ENCODE measurements at regions not wholly inside any gene's neighbourhood (a gene's known extent, or its start where the extent isn't known, plus 50 kb on each side); places are given as distances from the start of the nearest gene placed in this dataset.

DNA sequence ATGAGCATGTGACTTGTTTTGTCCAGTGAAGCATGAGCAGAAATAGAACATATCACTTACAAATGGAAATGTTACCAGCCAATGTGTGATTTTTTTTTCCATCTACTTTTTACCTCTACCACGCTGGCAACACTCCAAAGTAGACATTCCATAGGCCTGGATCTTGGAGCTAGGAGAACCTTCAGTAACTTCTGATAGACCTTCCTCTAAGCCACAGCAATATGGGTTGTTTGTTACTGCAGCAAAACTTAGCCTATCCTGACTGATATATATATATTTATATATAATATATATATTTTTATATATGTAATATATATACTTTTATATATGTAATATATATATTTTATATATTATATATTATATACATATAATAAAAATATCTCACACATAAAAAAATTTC lies 284.4 kb upstream of the XYLT1 start:
- DNase-seq, result no peak
- Mint-ChIP-seq H3K9me3 (peaks cover 0 to 1% (median 0%) of the 10 kb centered on the region in 5 donors), H3K4me3 (no peak overlapping the region), H3K36me3 (no peaks in the 10 kb centered on the region), H3K4me1 (no peaks in the 10 kb centered on the region), H3K27me3 (peaks cover 6 to 10% of the 10 kb centered on the region in 2 donors), H3K27ac (no peak overlapping the region)
- Histone ChIP-seq H3K4me3 (ENCODE audit: low read length) (no peak overlapping the region), H3K4me1 (ENCODE audit: insufficient read depth, low read length) (no peaks in the 10 kb centered on the region), H3K36me3 (ENCODE audit: insufficient read depth, low read length) (no peaks in the 10 kb centered on the region), H3K9me3 (ENCODE audit: low read length) (no peaks in the 10 kb centered on the region), H3K27me3 (ENCODE audit: insufficient read depth, low read length, poor library complexity, severe bottlenecking) (no peaks in the 10 kb centered on the region), H3K27ac (ENCODE audit: low read depth, low read length) (no peak overlapping the region)
- CTCF ChIA-PET, result no interaction called here
- POLR2A ChIA-PET, result no interaction called here

DNA sequence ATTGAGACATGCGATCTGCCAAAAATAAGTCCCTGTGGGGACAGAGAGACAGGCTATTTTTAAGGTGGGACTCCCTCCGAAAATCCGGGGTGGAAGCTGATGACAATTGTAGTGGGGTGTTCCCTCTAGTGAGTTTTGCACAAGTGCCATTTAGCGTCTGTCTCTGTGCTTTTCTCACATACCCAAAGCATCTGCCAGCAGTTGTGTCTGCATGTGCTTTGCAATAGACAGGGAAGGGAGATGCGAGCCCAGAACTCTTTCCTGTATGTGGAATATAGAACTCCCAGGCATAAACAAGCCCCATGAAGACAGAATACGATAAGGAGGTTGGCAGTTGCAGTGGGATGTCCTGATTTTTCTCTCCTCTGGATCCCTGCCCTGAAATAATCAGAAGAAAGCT lies 282.7 kb upstream of the XYLT1 start:
- Histone ChIP-seq H3K36me3 (ENCODE audit: insufficient read depth, low read length) (no peaks in the 10 kb centered on the region), H3K27ac (ENCODE audit: low read depth, low read length) (no peak overlapping the region), H3K27me3 (ENCODE audit: insufficient read depth, low read length, poor library complexity, severe bottlenecking) (no peaks in the 10 kb centered on the region), H3K9me3 (ENCODE audit: low read length) (no peaks in the 10 kb centered on the region), H3K4me3 (ENCODE audit: low read length) (no peak overlapping the region), H3K4me1 (ENCODE audit: insufficient read depth, low read length) (no peaks in the 10 kb centered on the region)
- H3K4me1 Mint-ChIP-seq, result no peaks in the 10 kb centered on the region
- no peak overlapping the region for H3K27ac Mint-ChIP-seq
- ChIA-PET POLR2A (no interaction called here), CTCF (no interaction called here)
- no peak overlapping the region for H3K4me3 Mint-ChIP-seq
- peaks cover 0 to 3% (median 0%) of the 10 kb centered on the region in 5 donors for H3K9me3 Mint-ChIP-seq
- no peak for DNase-seq
- H3K27me3 Mint-ChIP-seq, result peaks cover 3 to 6% of the 10 kb centered on the region in 2 donors
- no peaks in the 10 kb centered on the region for H3K36me3 Mint-ChIP-seq

DNA sequence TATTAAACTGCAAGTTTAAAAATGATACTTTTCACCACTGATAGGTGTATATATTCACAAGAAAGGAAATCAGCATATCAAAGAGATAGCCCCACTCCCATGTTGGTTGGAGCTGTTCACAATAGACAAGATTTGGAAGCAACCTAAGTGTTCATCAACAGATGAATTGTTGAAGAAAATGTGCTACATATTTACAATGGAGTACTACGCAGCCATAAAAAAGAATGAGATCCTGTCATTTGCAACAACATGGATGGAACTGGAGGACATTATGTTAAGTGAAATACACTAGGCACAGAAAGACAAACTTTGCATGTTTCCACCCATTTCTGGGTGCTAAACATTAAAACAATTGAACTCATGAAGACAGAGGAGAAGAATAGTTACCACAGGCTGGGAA lies 278.9 kb upstream of the XYLT1 start:
- Histone ChIP-seq H3K27me3 (ENCODE audit: insufficient read depth, low read length, poor library complexity, severe bottlenecking) (no peaks in the 10 kb centered on the region), H3K4me3 (ENCODE audit: low read length) (no peak overlapping the region), H3K9me3 (ENCODE audit: low read length) (no peaks in the 10 kb centered on the region), H3K27ac (ENCODE audit: low read depth, low read length) (no peak overlapping the region), H3K4me1 (ENCODE audit: insufficient read depth, low read length) (no peaks in the 10 kb centered on the region), H3K36me3 (ENCODE audit: insufficient read depth, low read length) (no peaks in the 10 kb centered on the region)
- Mint-ChIP-seq H3K27me3 (peaks cover 0 to 2% of the 10 kb centered on the region in 2 donors), H3K9me3 (peaks cover 0 to 3% (median 1%) of the 10 kb centered on the region in 5 donors), H3K36me3 (no peaks in the 10 kb centered on the region), H3K4me1 (no peaks in the 10 kb centered on the region), H3K4me3 (no peak overlapping the region), H3K27ac (no peak overlapping the region)
- POLR2A ChIA-PET, result no interaction called here
- no peak for DNase-seq
- CTCF ChIA-PET, result no interaction called here

DNA sequence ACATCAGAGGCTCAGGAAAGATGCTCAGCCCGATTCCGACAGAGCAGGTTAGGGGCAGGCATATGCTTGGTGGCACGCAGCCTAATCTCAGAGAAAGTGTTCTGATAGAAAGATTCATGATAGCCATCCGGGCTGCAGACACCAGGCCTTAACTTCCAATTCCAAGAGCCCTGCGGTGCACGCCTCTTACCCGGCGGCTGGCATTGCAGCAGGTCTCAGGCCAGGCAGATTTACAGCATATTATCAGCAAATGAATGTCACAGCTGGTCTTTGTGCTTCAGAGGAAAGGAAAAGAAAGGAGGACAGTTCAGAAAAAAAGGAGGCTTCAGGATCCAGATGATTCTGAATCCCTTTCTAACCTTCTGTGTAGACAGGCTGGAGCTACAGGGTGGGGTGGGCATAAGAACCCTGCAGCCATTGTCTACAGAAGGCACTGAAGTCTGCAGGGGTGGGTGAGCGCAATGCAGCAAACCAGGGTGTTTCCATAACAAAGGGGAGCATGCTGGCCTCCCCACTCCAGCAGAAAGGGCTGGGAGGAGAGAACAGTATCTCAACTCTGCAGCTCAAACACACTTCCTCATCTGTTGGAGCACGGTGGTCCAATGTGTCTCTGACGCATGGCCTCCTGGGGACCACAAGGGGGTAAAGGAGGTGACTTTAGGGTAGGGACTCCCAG lies 277.4 kb upstream of the XYLT1 start:
- Mint-ChIP-seq H3K36me3 (no peaks in the 10 kb centered on the region), H3K4me3 (no peak overlapping the region), H3K4me1 (no peaks in the 10 kb centered on the region), H3K9me3 (peaks cover 0 to 3% (median 0%) of the 10 kb centered on the region in 5 donors), H3K27me3 (no peaks in the 10 kb centered on the region), H3K27ac (no peak overlapping the region)
- Histone ChIP-seq H3K36me3 (ENCODE audit: insufficient read depth, low read length) (no peaks in the 10 kb centered on the region), H3K27me3 (ENCODE audit: insufficient read depth, low read length, poor library complexity, severe bottlenecking) (no peaks in the 10 kb centered on the region), H3K4me3 (ENCODE audit: low read length) (no peak overlapping the region), H3K4me1 (ENCODE audit: insufficient read depth, low read length) (no peaks in the 10 kb centered on the region), H3K9me3 (ENCODE audit: low read length) (no peaks in the 10 kb centered on the region), H3K27ac (ENCODE audit: low read depth, low read length) (no peak overlapping the region)
- POLR2A ChIA-PET, result no interaction called here
- CTCF ChIA-PET, result no interaction called here
- no peak for DNase-seq

DNA sequence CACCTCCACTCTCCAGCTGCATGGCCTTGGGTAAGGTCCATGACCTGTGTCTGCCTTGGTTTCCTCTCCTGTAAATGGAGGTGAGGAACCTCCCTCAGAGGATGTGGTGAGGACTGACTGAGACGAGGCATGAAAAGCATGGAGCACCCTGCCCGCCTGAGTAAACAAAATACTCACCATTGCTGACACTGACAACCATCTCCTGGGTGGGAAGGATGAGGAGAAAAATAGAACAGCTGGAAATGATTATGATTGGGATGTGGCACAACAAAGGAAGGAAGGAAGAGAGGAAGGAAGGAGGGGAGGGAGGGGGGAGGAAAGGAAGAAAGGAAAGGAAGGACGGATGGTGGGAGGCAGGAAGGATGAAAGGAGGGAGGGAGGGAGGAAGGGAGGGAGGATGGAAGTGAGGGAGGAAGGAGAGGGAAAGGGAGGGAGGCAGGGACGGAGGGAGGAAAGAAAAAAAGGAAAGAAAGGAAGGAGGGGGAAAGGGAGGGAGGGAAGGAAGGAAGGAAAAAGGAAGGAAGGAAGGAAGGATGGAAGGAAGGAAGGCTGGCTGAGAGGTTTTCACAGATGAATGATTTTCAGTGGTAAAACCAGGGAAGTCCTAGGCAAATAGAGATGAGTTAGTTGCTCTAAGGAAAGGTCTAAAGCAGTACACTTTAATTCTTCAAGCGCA lies 276.5 kb upstream of the XYLT1 start:
- Histone ChIP-seq H3K9me3 (ENCODE audit: low read length) (no peaks in the 10 kb centered on the region), H3K4me3 (ENCODE audit: low read length) (no peak overlapping the region), H3K27ac (ENCODE audit: low read depth, low read length) (no peak overlapping the region), H3K36me3 (ENCODE audit: insufficient read depth, low read length) (no peaks in the 10 kb centered on the region), H3K4me1 (ENCODE audit: insufficient read depth, low read length) (no peaks in the 10 kb centered on the region), H3K27me3 (ENCODE audit: insufficient read depth, low read length, poor library complexity, severe bottlenecking) (no peaks in the 10 kb centered on the region)
- ChIA-PET POLR2A (no interaction called here), CTCF (no interaction called here)
- no peak for DNase-seq
- H3K27me3 Mint-ChIP-seq, result peaks cover 0 to 4% of the 10 kb centered on the region in 2 donors
- no peaks in the 10 kb centered on the region for H3K36me3 Mint-ChIP-seq
- H3K4me3 Mint-ChIP-seq, result no peak overlapping the region
- H3K9me3 Mint-ChIP-seq, result peaks cover 0 to 3% (median 0%) of the 10 kb centered on the region in 5 donors
- H3K27ac Mint-ChIP-seq, result no peak overlapping the region
- H3K4me1 Mint-ChIP-seq, result no peaks in the 10 kb centered on the region

DNA sequence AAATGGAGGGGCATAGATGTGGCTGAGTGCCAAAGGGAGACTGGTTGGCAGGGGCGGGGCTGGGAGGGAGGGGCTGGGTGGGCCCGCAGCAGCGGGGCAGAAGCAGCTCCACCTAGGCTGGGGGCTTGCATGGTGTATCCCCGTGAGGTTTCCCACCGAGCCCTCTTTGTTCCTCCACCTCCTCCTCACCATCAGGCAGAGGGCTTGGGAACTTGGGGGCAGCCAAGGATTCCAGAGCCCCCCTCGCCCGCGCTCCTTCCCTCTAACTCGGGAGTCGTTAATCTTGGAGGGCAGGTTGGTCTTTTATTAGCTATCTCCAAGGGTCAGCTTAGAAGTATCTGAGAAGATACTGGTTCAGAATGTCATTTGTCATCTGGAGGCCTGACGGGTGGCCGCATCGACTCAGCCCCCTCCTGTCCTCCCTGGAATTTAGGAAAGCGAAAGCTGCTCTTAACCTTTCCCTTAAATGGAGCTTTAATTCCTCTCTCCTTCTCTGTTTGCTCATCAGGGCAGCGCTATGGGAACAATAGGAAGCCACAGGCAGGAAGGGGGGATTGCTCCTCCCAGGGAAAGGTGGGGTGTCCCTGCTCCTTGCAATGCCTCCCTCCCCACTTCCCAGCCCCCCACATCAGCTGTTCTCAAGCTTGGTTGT lies 274.3 kb upstream of the XYLT1 start:
- H3K4me3 Mint-ChIP-seq, result no peak overlapping the region
- H3K27ac Mint-ChIP-seq, result no peak overlapping the region
- Histone ChIP-seq H3K9me3 (ENCODE audit: low read length) (no peaks in the 10 kb centered on the region), H3K27me3 (ENCODE audit: insufficient read depth, low read length, poor library complexity, severe bottlenecking) (no peaks in the 10 kb centered on the region), H3K36me3 (ENCODE audit: insufficient read depth, low read length) (no peaks in the 10 kb centered on the region), H3K4me3 (ENCODE audit: low read length) (no peak overlapping the region), H3K27ac (ENCODE audit: low read depth, low read length) (no peak overlapping the region), H3K4me1 (ENCODE audit: insufficient read depth, low read length) (no peaks in the 10 kb centered on the region)
- no peaks in the 10 kb centered on the region for H3K36me3 Mint-ChIP-seq
- H3K27me3 Mint-ChIP-seq, result peaks cover 5 to 9% of the 10 kb centered on the region in 2 donors
- no peaks in the 10 kb centered on the region for H3K4me1 Mint-ChIP-seq
- no peak for DNase-seq
- POLR2A ChIA-PET, result no interaction called here
- CTCF ChIA-PET, result no interaction called here
- H3K9me3 Mint-ChIP-seq, result peaks cover 0 to 5% (median 0%) of the 10 kb centered on the region in 5 donors

DNA sequence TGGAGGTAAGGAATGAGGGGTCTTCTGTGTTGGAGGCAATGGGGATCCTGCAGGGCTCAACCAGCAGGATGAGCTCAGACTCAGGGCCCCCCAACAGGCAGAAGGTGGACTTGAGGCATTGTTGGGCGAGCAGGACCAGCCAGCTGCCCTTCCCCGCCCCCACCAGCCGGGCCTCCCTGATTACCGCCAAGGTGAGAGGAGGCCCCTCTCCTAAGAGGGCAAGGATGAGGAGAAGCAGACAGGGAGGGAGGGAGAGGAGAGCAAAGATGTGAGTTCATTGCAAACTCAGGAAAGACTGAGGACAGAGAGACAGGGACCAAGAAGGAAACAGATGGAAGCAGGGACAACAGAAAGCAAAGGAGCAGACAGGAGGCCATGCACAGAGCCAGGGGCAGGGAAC lies 272.8 kb upstream of the XYLT1 start:
- Histone ChIP-seq H3K9me3 (ENCODE audit: low read length) (no peaks in the 10 kb centered on the region), H3K4me1 (ENCODE audit: insufficient read depth, low read length) (no peaks in the 10 kb centered on the region), H3K4me3 (ENCODE audit: low read length) (no peak overlapping the region), H3K27me3 (ENCODE audit: insufficient read depth, low read length, poor library complexity, severe bottlenecking) (no peaks in the 10 kb centered on the region), H3K27ac (ENCODE audit: low read depth, low read length) (no peak overlapping the region), H3K36me3 (ENCODE audit: insufficient read depth, low read length) (no peaks in the 10 kb centered on the region)
- CTCF ChIA-PET, result no interaction called here
- peaks cover 5 to 9% of the 10 kb centered on the region in 2 donors for H3K27me3 Mint-ChIP-seq
- DNase-seq, result no peak
- no peak overlapping the region for H3K4me3 Mint-ChIP-seq
- H3K27ac Mint-ChIP-seq, result no peak overlapping the region
- H3K9me3 Mint-ChIP-seq, result peaks cover 0 to 4% (median 2%) of the 10 kb centered on the region in 5 donors
- no peaks in the 10 kb centered on the region for H3K36me3 Mint-ChIP-seq
- no peaks in the 10 kb centered on the region for H3K4me1 Mint-ChIP-seq
- POLR2A ChIA-PET, result no interaction called here

DNA sequence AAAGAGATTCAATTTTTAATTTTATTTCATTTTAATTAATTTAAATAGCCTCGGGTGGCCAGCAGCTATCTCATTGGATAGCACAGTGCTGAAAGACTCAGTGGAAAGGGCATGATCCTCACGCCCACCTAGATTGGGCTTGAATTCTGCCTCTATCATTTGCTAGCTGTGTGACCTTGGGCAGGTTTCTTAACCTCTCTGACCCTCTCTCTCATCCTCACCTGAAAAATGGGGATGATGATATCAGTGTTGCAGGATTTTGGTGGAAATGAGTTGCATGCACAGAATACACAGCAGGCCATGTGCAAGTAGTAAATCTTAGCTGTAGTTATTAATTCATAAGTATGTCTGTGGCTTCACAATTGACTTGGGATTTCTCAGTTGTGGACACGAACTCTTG lies 272.4 kb upstream of the XYLT1 start:
- Mint-ChIP-seq H3K4me1 (no peaks in the 10 kb centered on the region), H3K4me3 (no peak overlapping the region), H3K36me3 (no peaks in the 10 kb centered on the region), H3K27me3 (peaks cover 5 to 9% of the 10 kb centered on the region in 2 donors), H3K9me3 (peaks cover 0 to 4% (median 2%) of the 10 kb centered on the region in 5 donors), H3K27ac (no peak overlapping the region)
- no peaks in the 10 kb centered on the region for H3K4me1 ChIP-seq (ENCODE audit: insufficient read depth, low read length)
- ChIA-PET POLR2A (no interaction called here), CTCF (no interaction called here)
- H3K27ac ChIP-seq (ENCODE audit: low read depth, low read length), result no peak overlapping the region
- H3K36me3 ChIP-seq (ENCODE audit: insufficient read depth, low read length), result no peaks in the 10 kb centered on the region
- no peaks in the 10 kb centered on the region for H3K9me3 ChIP-seq (ENCODE audit: low read length)
- H3K27me3 ChIP-seq (ENCODE audit: insufficient read depth, low read length, poor library complexity, severe bottlenecking), result no peaks in the 10 kb centered on the region
- DNase-seq, result no peak
- H3K4me3 ChIP-seq (ENCODE audit: low read length), result no peak overlapping the region
